Muscle layer of colon (tissue), 2 donors: ENCODE measurements at regions not wholly inside any gene's neighbourhood (a gene's known extent, or its start where the extent isn't known, plus 50 kb on each side); places are given as distances from the start of the nearest gene placed in this dataset.
"Not testable (repeated sequence)": the region's sequence is repeated elsewhere in the genome, so short reads cannot be mapped to it uniquely, and the experiment has no call there.

Experiments used
- H3K27ac ChIP-seq: one replicate; pipeline ENCODE4 v1.7.0; 2013; ENCODE audit warnings: low read depth, mild to moderate bottlenecking, low read length, moderate library complexity
- H3K27me3 ChIP-seq, 2 donors: one replicate each; pipeline ENCODE4 v1.7.0; 2013; ENCODE audit warnings: low read length in 2 of 2, mild to moderate bottlenecking in 2 of 2; ENCODE audit not compliant: insufficient read depth in 2 of 2, control insufficient read depth in 1 of 2
- H3K36me3 ChIP-seq: one replicate; pipeline ENCODE4 v1.7.0; 2013; ENCODE audit warnings: mild to moderate bottlenecking, low read length; ENCODE audit not compliant: insufficient read depth
- H3K4me1 ChIP-seq: one replicate; pipeline ENCODE4 v1.7.0; 2013; ENCODE audit warnings: mild to moderate bottlenecking, low read length; ENCODE audit not compliant: insufficient read depth
- H3K4me3 ChIP-seq, 2 donors: one replicate each; pipeline ENCODE4 v1.7.0; 2013; ENCODE audit warnings: low read length in 2 of 2, low read depth in 1 of 2, mild to moderate bottlenecking in 1 of 2, moderate library complexity in 1 of 2
- H3K9ac ChIP-seq: one replicate; pipeline ENCODE4 v1.7.0; 2013; ENCODE audit warnings: low read length
- H3K9me3 ChIP-seq: one replicate; pipeline ENCODE4 v1.7.0; 2013; ENCODE audit warnings: mild to moderate bottlenecking, low read length
- donor health status: abdominal sarcoma.
- donor health status: Adenocarcinoma of cecum.

DNA sequence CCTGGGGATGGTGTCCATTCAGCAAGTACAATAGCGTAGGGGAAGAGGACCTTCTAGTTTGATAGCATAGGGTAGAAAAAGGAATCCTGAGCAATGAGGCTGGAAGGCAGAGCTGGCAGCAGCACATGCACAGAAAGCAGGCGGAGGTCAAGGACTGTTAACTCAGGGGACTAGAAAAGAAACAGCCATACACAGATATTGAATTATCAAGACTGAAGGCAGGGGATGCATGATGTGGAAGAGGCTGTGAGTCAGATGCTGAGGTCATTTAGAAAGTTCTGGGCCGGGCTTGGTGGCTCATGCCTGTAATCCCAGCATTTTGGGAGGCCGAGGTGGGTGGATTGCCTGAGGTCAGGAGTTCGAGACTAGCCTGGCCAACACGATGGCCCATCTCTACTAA is 65.6 kb downstream of the OPTC start:
- no peak overlapping the region for H3K9ac ChIP-seq
- H3K27ac ChIP-seq, result peak overlapping the region; percentile 96
- H3K9me3 ChIP-seq, result no peaks in the 10 kb centered on the region
- H3K27me3 ChIP-seq, result no peaks in the 10 kb centered on the region
- H3K36me3 ChIP-seq, result no peaks in the 10 kb centered on the region
- H3K4me3 ChIP-seq, result no peak overlapping the region
- peaks cover 44% of the 10 kb centered on the region for H3K4me1 ChIP-seq

DNA sequence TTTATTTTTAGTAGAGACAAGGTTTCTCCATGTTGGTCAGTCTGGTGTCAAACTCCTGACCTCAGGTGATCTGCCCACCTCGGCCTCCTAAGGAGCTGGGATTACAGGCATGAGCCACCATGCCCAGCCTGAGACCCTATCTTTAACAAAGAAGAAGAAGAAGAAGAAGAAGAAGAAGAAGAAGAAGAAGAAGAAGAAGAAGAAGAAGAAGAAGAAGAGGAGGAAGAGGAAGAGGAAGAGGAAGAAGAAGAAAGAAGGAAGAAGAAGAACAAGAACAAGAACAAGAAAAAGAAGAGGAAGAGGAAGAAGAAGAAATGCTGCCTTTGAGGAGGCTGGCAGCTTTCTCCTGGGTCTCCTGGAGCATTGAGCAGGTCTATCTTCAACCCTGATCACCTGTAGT is 64.9 kb upstream of the ATP2B4 start:
- H3K27ac ChIP-seq, H3K36me3 ChIP-seq, H3K27me3 ChIP-seq, H3K4me3 ChIP-seq, H3K9me3 ChIP-seq, H3K9ac ChIP-seq: not testable (repeated sequence)
- H3K4me1 ChIP-seq, result peaks cover 26% of the 10 kb centered on the region

DNA sequence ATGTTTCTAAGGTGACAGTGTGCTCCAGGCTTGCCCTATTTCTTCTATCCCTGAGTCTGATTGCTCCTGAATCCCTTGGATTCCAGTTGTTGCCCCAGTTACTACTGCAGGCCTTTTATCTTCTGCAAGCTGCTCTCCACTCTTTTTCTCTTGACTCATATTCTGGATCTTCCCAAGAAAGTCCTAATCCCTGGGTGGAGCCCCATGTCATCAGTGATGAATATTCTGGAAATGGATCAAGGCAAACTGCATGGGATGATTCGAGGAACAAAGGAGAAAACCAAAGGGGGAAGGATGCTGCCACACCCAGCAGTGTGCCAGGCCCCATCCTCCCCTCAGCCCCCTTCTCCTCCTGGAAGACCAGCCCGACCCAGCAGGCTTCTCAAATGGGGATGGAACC is 63.3 kb upstream of the ATP2B4 start:
- Histone ChIP-seq H3K4me1 (peaks cover 11% of the 10 kb centered on the region), H3K9ac (no peak overlapping the region), H3K27ac (no peak overlapping the region), H3K4me3 (no peak overlapping the region), H3K9me3 (no peaks in the 10 kb centered on the region), H3K27me3 (no peaks in the 10 kb centered on the region), H3K36me3 (no peaks in the 10 kb centered on the region)

DNA sequence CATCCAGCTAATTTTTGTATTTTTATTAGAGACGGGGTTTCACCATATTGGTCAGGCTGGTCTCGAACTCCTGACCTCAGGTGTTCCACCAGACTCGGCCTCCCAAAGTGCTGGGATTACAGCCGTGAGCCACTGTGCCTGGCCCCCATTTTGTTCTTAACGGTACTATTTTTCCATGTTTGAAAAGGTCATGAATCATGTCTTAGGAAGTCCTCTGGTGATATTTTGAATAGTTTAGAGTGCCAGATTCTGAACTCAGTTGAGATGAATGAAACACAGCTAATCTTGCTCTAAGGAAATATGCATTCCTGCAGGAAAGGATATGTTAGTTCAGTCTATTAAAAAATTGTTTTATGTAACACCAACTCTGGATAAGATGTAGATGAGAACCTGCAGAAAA is 62.6 kb upstream of the ATP2B4 start:
- Histone ChIP-seq H3K9ac (no peak overlapping the region), H3K36me3 (no peaks in the 10 kb centered on the region), H3K27me3 (no peaks in the 10 kb centered on the region), H3K4me1 (peaks cover 4% of the 10 kb centered on the region), H3K9me3 (no peaks in the 10 kb centered on the region), H3K27ac (no peak overlapping the region), H3K4me3 (no peak overlapping the region)

DNA sequence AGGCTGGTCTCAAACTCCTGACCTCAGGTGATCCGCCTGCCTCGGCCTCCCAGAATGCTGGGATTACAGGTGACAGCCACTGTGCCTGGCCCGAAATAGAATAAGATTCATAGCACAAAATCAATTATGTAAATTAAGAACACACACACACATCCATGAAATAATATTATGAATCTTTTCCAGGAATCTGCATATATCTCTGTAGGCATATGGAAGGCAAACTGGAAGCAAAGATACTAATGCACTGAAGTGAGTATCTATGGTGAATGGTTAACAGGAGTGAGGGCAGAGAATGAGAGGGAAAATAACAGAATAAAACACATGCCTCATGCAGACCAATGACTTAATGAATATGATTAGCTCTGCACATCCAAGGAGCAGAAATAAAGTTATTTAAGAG is 61.6 kb upstream of the ATP2B4 start:
- no peak overlapping the region for H3K27ac ChIP-seq
- no peaks in the 10 kb centered on the region for H3K27me3 ChIP-seq
- H3K9ac ChIP-seq, result no peak overlapping the region
- H3K4me3 ChIP-seq, result no peak overlapping the region
- no peaks in the 10 kb centered on the region for H3K36me3 ChIP-seq
- H3K4me1 ChIP-seq, result no peaks in the 10 kb centered on the region
- H3K9me3 ChIP-seq, result no peaks in the 10 kb centered on the region

DNA sequence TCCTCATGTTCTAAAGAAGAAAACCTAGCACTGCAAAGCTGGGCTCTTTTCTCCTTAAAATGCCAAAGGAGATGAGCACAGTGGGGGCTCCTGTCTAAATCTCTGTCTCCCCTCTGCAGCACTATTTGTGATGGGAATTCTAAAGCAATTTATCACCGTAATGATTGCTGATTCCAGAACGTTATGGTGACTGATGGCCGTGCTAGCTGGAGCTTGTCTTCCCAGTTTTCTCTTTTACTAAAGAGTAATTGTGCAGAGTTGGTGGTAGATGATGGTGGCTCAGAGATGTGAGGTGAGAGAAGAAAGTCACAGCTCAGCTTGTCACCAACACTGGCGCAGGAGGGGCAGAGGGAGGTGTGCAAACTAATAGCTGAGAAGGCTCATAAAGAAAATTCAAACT is 60.7 kb upstream of the ATP2B4 start:
- H3K4me1 ChIP-seq, result no peaks in the 10 kb centered on the region
- H3K9me3 ChIP-seq, result no peaks in the 10 kb centered on the region
- no peaks in the 10 kb centered on the region for H3K27me3 ChIP-seq
- no peak overlapping the region for H3K9ac ChIP-seq
- no peak overlapping the region for H3K4me3 ChIP-seq
- H3K36me3 ChIP-seq, result no peaks in the 10 kb centered on the region
- H3K27ac ChIP-seq, result no peak overlapping the region

DNA sequence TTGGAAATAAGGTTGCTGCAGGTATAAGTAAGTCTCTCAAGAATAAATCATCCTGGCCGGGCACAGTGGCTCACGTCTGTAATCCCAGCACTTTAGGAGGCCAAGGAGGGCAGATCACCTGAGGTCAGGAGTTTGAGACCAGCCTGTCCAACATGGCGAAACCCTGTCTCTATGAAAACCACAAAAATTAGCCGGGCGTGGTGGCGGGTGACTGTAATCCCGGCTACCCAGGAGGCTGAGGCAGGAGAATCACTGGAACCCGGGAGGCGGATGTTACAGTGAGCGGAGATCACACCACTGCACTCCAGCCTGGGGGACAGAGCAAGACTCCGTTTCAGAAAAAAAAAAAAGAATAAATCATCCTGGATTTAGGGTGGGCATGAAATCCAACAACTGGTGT is 59.7 kb upstream of the ATP2B4 start:
- H3K4me1 ChIP-seq, H3K4me3 ChIP-seq, H3K9me3 ChIP-seq, H3K27me3 ChIP-seq, H3K36me3 ChIP-seq, H3K9ac ChIP-seq, H3K27ac ChIP-seq: not testable (repeated sequence)

DNA sequence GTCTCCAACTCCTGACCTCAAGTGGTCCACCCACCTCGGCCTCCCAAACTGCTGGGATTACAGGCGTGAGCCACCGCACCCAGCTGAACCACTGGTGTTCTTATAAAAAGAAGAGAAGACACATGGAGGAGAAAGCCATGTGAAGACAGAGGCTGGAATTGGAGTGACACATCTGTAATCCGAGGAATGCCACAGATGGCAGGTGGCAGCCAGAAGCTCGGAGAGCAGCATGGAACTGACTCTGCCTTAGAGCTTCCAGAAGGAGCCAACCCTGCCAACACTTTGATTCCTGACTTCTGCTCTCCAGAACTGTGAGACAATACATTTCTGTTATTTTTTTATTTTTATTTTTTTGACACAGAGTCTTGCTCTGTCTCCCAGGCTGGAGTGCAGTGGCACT is 59.0 kb upstream of the ATP2B4 start:
- no peaks in the 10 kb centered on the region for H3K27me3 ChIP-seq

DNA sequence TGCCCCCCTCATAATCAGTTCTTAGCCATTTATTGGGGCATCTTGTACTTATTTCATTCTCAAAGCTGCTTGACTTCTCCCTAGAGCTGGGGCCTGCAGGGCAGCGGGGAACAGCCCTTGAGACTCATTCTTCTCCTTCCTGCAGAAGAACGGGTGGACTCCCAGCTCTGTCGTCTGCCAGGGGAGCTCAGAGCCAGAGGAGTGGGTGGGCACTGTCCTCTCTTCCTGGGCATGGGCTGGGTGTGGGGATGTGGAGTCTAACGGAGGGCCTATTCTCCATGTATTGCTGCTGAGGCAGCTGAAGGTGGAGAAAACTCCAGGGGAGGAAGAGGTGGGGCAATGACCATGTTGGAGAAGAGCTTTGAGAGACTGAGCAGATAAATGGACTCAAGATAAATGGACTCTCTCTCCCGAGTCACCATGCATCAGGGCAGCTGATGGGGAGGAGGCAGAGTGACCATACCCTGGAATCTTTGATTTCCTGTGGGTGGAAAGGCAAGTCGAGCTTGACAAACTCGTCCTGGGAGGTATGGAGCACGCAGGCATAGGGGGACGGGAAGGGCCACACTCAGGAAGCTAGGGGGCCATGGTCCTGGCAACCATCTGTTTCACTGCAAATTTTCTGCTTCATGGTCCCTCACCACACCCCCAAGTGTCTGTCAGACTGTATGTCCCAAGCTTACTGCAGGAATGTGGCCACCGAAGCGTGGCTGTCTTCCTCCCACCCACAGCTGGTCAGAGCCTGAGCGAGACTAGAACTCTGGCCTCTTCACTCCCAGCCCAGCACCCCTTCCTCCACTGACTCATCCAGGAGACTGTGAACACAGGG is 56.9 kb upstream of the ATP2B4 start:
- Histone ChIP-seq H3K4me3 (no peak overlapping the region), H3K9me3 (no peaks in the 10 kb centered on the region), H3K9ac (no peak overlapping the region), H3K27ac (no peak overlapping the region), H3K4me1 (no peaks in the 10 kb centered on the region), H3K36me3 (no peaks in the 10 kb centered on the region), H3K27me3 (no peaks in the 10 kb centered on the region)

More for the DNA sequence above, 59.0 kb upstream of the ATP2B4 start:
- Histone ChIP-seq H3K4me3 (no peak overlapping the region), H3K9me3 (no peaks in the 10 kb centered on the region), H3K9ac (no peak overlapping the region), H3K27ac (no peak overlapping the region), H3K36me3 (no peaks in the 10 kb centered on the region), H3K4me1 (no peaks in the 10 kb centered on the region)

DNA sequence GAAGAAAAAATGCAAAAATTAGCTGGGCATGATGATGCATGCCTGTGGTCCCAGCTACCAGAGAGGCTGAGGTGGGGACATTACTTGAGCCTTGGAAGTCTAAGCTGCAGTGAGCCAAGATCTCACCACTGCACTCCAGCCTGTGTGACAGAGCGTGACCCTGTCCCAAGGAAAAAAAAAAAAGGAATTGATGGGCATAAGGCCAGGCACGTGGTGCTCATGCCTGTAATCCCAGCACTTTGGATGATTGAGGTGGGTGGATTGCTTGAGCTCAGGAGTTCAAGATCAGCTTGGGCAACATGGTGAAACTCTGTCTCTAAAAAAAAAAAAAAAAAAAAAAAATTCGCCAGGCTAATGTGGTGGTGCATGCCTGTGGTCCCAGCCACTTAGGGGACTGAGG is 55.8 kb upstream of the ATP2B4 start:
- Histone ChIP-seq H3K9ac (no peak overlapping the region), H3K27ac (no peak overlapping the region), H3K36me3 (no peaks in the 10 kb centered on the region), H3K27me3 (no peaks in the 10 kb centered on the region), H3K4me3 (no peak overlapping the region), H3K4me1 (no peaks in the 10 kb centered on the region), H3K9me3 (no peaks in the 10 kb centered on the region)

DNA sequence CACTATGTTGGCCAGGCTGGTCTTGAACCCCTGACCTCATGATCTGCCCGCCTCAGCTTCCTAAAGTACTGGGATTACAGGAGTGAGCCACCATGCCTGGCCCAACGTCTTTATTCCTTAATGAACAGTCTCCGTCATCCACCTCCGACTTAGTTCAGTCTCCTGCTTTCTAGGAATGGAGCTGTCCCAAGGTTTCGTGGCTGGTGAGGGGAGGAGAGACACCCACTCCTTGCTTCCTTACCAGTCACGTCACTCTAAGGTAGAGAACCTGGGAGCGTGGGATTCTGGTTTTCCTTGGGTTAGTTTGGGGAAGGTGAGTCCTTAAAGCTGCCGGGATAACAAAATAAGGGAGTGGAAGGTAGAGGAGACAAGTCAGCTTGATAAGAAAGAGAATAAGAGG is 55.0 kb upstream of the ATP2B4 start:
- Histone ChIP-seq H3K4me1 (no peaks in the 10 kb centered on the region), H3K27ac (no peak overlapping the region), H3K36me3 (no peaks in the 10 kb centered on the region), H3K4me3 (no peak overlapping the region), H3K9ac (no peak overlapping the region), H3K9me3 (no peaks in the 10 kb centered on the region), H3K27me3 (no peaks in the 10 kb centered on the region)

DNA sequence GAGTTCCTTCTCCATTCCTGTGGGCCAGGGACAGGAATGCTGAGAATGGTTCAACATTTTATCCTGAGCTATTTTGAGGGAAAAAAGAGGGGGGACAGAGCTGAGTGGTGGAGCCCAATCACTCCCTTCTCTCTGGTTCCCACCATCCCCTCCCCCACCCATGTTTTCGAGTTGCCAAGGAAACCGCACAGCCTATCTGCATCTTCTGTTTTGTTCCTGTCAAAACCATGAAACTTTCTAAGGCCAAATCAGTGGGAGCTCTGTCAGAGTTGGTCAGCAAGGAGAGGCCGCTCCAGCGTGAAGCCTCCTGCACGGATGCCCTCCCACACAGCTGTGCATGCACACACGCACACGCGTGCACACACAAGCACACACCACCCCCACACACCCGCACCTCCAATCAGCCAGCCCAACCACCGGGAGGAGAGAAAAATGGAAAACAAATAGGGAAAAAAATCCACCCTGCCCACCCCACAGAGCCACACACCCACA is 54.5 kb upstream of the ATP2B4 start:
- Histone ChIP-seq H3K27me3 (no peaks in the 10 kb centered on the region), H3K4me3 (no peak overlapping the region), H3K9ac (no peak overlapping the region), H3K36me3 (no peaks in the 10 kb centered on the region), H3K27ac (no peak overlapping the region), H3K4me1 (no peaks in the 10 kb centered on the region), H3K9me3 (no peaks in the 10 kb centered on the region)
